Glomerular visceral epithelial cell (primary cell): ENCODE measurements at regions not wholly inside any gene's neighbourhood (a gene's known extent, or its start where the extent isn't known, plus 50 kb on each side); places are given as distances from the start of the nearest gene placed in this dataset.
"Not testable (repeated sequence)": the region's sequence is repeated elsewhere in the genome, so short reads cannot be mapped to it uniquely, and the experiment has no call there.

Source experiments
- DNase-seq: peaks from one replicate; pipeline ENCODE4 v3.0.0-alpha.2; 2016; ENCODE audit errors: extremely low spot score

- DNase-seq, result not testable (repeated sequence)
These were observed 4427.5 kb upstream of the TPTE start for GRCh38 chr21:6093870-6094269.

GRCh38 chr21:6095304-6095703, 4426.1 kb upstream of the TPTE start:
- not testable (repeated sequence) for DNase-seq

- not testable (repeated sequence) for DNase-seq
These were observed 4424.6 kb upstream of the TPTE start for GRCh38 chr21:6096560-6097424.

DNA sequence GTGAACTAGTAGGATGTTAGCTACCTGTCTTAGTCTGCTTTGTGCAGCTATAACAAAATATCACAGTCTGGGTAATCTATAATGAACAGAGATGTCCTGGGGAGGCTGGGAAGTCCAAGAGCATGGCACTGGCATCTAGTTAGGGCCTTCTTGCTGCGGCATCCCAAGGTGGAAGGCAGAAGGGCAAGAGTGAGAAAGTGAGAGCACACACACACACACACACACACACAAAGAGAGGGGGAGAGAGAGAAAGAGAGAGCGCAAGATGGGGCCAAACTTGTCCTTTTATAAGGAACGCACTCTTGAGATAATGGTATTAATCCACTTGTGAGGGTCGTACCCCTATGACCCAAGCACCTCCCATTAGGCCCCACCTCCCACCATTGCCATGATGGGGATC, 4423.6 kb upstream of the TPTE start:
- DNase-seq, result not testable (repeated sequence)

DNA sequence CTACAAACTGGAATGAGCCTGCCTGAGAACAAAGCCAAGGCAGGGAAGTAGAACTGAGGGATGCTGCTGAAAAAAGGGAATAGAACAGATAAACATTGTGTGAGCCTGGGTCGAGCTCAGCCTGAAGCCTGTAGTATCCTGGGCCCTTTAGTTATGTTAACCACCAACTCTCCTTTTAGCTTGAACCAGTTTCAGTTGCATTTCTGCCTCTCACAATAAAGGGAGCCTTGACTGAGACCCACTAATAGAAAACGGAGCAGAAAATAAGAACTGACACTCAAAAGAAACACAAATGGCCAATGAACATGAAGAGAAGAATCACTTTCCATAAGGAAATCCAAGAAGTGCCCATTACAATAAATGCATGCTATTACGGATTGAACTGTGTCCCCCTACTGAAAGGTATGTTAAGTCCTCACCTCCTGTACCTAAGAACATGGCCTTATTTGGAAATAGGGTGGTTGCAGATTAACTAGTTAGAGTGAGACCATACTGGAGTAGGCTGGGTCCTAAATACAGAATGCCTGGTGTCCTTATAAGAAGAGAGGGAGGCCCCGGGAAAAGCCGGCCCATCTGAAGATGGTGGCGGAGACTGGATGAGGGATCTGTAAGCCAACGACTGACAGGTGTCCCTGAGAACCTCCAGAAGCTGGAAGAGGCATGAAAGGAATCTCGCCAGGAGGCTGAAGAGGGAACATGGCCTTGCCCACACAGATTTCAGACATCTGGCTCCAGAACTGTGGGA, 4423.0 kb upstream of the TPTE start:
- not testable (repeated sequence) for DNase-seq

DNA sequence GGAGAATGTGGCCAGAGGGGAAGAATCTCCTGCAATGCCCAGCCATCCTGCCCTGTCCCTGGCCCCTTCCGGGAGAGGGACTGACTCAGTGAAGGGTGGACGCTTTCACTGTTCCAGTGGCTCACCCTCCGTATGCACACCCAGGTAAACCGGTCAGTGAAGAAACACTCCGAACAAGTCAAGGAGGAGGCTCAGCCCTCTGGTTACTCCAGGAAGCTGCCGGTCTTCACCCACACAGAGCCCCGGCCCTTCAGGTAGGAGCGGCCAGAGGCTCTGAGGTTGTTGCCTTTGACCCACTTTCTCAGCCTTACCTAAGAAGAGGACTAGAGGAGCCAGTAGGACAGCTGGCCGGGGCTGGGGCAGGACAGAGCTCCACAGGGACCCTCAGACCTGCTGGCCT, 4419.8 kb upstream of the TPTE start:
- not testable (repeated sequence) for DNase-seq

DNA sequence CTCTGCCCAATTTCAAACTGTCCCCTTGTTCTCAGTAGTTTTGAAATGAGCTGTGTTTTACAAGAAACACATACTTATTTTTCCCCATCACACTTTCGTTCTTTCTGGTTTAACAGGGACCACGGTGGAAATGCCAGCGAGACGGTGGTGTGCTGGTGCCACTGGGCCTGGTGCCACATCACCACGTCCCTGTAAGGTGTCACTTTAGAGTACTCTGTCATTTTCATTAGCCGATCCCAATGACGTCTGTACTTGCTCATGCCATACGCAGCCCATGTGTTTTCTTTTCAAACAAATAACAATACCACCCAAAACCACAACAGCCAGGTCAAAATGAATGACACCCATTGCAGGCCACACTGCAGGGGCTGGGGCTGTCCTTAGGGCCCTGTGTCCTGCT, 4416.8 kb upstream of the TPTE start:
- DNase-seq, result not testable (repeated sequence)

GRCh38 chr21:6106686-6107567, 4414.5 kb upstream of the TPTE start:
- DNase-seq, result not testable (repeated sequence)

DNA sequence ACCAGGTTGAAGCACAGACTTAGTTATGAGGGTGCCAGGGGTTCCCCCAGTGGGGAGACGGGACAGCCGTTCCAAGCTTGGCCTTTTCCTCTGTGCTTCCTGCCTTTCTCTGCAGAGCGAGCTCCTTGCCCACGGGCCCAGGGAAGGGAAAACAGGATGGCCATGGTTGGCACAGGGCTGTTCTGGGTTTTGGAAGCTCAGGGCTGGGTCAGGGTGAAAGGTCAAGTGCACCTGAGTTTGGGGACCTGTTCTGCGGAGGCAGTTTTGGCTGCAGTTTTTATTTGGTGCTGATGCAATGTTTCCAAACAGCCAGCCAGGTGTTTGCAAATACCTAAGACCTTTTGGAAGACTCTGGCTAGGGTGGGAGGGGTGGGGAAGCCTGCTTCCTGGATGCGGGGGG, 4412.5 kb upstream of the TPTE start:
- not testable (repeated sequence) for DNase-seq

- not testable (repeated sequence) for DNase-seq
These were observed 4411.6 kb upstream of the TPTE start for GRCh38 chr21:6109774-6110173.

- not testable (repeated sequence) for DNase-seq
These were observed 4410.6 kb upstream of the TPTE start for GRCh38 chr21:6110716-6111343.

GRCh38 chr21:6111354-6111753, 4410.0 kb upstream of the TPTE start:
- DNase-seq, result not testable (repeated sequence)

GRCh38 chr21:6118336-6118735, 4403.0 kb upstream of the TPTE start:
- not testable (repeated sequence) for DNase-seq

DNA sequence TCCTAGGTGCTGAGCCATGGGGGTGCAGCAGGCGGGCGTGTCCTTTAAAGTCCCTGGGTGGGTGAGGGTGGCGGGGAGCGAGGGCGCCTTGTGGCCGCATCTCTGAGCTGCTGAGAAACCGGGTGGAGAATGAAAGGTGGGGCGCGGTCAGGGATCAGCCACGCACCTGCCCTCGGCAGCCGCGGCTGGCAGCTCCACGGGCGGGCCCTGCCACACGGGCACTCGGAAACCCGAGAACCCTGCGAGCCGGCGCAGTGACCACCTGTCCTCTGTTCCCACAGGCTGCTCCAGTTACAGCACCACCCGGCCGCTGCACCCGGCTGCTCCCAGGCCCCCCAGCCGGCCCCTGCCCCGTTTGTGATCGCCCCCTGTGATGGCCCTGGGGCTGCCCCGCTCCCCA, 4400.5 kb upstream of the TPTE start:
- not testable (repeated sequence) for DNase-seq

DNA sequence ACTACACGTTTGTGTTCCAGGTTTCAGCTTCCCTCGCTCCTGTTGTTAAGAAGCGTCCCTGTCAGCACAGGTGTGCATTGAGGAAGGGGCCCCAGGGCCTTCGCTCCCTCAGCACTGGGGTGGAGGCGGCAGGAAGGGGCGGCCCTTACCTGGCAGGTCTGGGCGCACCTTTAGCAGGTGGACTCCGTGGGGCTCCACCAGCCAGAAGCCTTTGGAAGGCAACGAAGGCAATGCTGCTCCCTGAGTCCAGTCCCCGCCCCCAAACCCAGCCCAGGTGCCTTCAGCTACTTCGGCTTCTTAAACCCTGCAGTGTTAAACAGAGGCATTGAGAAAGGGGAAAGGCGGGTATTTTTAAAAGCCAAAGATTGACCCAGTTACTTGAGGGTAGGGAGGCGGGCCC, 4398.8 kb upstream of the TPTE start:
- not testable (repeated sequence) for DNase-seq

- DNase-seq, result not testable (repeated sequence)
These were observed 4398.2 kb upstream of the TPTE start for GRCh38 chr21:6123224-6123623.

DNA sequence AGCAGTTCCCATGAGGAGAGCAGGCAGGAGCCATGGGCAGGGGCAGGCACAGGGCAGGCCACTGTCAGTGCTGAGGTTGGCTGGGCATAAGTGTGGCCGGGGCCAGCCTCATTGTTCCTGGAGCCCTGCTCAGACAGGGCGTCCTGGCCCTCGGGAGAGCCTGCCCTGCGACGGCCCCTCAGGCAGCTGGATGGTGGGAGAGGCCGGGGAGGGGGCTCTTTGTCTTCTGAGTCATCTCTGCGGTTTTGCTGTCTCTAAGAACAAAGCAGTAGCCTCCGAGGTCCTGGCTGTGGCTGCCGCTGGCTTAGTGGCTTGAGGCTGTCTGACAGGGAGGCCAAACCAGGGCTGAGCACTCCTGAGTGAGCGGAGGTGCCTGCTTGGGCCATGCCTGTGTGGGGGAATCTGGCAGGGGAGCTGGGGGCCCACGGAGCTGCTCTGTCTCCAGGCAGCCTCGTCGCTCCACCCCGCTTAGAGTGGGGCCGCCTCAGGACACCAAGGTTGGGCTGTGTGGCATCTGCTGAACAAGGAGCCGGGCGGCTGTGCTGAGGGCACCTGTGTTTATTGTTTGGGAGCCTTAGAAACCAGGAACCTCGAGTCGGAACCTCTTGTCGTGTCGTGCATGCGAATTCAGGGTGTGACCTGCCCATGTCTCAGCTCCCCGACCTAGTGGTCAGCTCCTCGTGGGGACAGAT, 4395.7 kb upstream of the TPTE start:
- DNase-seq, result peak; percentile 30

DNA sequence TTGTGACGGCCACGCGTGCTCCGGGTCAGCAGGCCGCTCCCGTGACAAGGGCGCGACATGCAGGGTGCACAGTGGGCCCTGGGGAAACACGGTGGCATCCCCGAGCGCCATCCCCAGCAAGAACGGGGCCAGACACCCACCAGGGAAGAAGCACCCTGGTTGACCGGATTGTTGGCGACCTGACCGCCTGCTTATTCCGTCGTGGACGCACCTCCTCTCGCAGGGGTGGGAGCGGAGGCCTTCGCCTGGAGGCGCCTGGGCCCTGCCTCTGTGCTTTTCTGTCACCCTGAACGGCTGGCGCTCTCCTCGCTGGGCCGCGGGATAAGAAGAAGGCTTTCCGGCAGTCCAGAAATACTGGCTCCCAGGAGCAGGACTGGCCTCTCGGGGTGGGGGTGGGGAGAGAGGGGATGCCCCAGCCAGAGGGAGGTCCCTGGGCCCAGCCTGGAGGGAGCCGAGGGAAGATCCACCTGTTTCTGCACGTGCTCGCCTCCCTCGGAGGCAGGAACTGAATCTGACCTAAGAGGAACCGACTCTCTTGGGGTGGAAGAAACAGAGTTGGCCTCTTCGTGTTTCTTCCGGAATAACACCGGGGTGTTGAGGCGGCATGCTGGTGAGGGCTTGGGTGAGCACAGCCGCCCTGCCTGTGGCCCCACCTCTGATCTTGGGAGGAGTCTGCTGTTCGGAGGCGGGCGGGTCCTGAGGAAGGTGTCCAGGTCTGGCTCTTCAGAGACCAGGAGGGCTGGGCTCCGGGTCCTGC, 4394.2 kb upstream of the TPTE start:
- not testable (repeated sequence) for DNase-seq

DNA sequence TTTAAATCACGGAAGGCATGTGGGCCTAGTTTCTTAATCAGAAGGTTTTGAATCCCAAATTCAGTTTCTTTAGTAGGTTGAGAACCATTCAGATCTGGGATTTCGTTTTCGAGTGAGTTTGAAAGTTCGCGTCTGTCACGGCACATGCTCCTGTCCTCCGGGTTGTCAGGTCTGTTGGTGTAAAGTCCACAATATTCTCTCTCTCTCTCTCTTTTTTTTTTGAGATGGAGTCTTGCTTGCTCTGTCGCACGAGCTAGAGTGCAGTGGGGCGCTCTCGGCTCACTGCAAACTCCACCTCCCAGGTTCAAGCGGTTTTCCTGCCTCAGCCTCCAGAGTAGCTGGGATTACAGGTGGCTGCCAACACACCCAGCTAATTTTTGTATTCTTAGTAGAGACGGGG, 4390.6 kb upstream of the TPTE start:
- not testable (repeated sequence) for DNase-seq

DNA sequence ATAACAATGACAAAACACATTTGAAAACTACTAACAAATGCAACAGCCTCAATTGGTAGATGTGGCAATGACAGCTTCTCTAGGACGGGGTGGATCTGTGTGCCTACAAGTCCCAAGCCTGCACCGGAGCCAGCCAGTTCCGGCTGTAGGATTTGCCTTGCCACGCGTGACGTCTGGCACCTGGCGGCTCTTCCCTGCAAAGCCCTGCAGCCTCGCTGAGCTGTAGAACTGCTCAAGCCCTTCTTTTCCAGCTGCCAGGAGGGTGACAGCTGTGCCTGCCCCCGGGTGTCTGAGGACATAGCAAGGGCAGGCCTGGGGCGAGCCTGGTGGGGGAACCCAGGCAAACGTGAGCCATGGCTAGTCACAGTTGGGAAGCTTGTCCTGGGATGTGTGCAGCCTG, 4388.0 kb upstream of the TPTE start:
- DNase-seq, result not testable (repeated sequence)
